ENCODE measurements at regions not wholly inside any gene's neighbourhood (a gene's known extent, or its start where the extent isn't known, plus 50 kb on each side); places are given as distances from the start of the nearest gene placed in this dataset.

DNA sequence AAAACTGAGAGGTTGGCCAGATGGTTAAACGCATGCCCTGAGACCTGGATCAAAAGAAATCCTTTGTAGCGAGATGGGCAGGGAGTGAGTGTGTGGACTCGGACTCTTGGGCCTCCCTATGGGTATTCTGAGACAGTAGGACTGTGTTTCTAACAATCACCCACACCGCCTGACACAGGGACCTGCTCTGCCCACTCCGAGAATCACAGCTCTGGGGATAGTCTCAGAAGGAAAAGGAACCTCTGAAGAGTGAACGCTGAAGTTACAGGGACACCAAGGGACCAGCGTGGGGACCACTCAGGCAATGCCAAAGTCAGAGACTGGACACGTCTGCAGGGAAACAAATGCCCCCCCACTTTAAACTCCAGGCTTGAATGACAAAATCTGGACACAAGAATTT, 242.1 kb upstream of the TCERG1L start:
- Histone ChIP-seq H3K9ac (replicated peaks; ENCODE audit: extremely low read depth, insufficient read depth, low read length) (no peak overlapping the region), H3K79me2 (ENCODE audit: control insufficient read depth, insufficient read depth, low read length) (no peaks in the 10 kb centered on the region), H3K9me1 (replicated peaks; ENCODE audit: control insufficient read depth, extremely low read depth, insufficient read depth, low read length) (no peaks in the 10 kb centered on the region), H3K27ac (ENCODE audit: insufficient read depth, low read depth, low read length) (no peak overlapping the region), H3K4me3 (replicated peaks in 1 of 3; ENCODE audit: insufficient read depth in 1 of 3, low read depth in 1 of 3, low read length in 3 of 3) (no peak overlapping the region), H2AFZ (ENCODE audit: low read depth, low read length) (no peak overlapping the region), H3K36me3 (ENCODE audit: control insufficient read depth in 2 of 2, extremely low read depth in 1 of 2, insufficient read depth in 2 of 2, low read length in 2 of 2) (no peaks in the 10 kb centered on the region), H4K20me1 (replicated peaks; ENCODE audit: control insufficient read depth, extremely low read depth, insufficient read depth, low read length) (no peaks in the 10 kb centered on the region), H3K4me2 (ENCODE audit: insufficient read depth, low read length) (no peak overlapping the region), H3K4me1 (ENCODE audit: control insufficient read depth, extremely low read depth, insufficient read depth, low read length) (no peaks in the 10 kb centered on the region), H3K9me3 (replicated peaks; ENCODE audit: control insufficient read depth, insufficient read depth, low read length) (peaks cover 2% of the 10 kb centered on the region), H3K27me3 (ENCODE audit: control insufficient read depth in 2 of 2, insufficient read depth in 2 of 2, low read length in 2 of 2) (no peaks in the 10 kb centered on the region)
- ChIA-PET CTCF (no interaction called here), POLR2A (no interaction called here)
- intact Hi-C loops (cut with micrococcal nuclease) (no loop called here), dilution Hi-C loops (cut with MboI; ENCODE audit: extremely low pct_ligation_motif_present, low sequenced_read_pairs) (no loop called here)
- TF ChIP-seq FOS (IDR thresholded peaks at IDR 0.05; ENCODE audit: borderline replicate concordance, insufficient read depth, low read length): no peak
- no peak for TF ChIP-seq MYC (IDR thresholded peaks at IDR 0.05; ENCODE audit: low read depth, low read length)
- TF ChIP-seq, protein P1, sequence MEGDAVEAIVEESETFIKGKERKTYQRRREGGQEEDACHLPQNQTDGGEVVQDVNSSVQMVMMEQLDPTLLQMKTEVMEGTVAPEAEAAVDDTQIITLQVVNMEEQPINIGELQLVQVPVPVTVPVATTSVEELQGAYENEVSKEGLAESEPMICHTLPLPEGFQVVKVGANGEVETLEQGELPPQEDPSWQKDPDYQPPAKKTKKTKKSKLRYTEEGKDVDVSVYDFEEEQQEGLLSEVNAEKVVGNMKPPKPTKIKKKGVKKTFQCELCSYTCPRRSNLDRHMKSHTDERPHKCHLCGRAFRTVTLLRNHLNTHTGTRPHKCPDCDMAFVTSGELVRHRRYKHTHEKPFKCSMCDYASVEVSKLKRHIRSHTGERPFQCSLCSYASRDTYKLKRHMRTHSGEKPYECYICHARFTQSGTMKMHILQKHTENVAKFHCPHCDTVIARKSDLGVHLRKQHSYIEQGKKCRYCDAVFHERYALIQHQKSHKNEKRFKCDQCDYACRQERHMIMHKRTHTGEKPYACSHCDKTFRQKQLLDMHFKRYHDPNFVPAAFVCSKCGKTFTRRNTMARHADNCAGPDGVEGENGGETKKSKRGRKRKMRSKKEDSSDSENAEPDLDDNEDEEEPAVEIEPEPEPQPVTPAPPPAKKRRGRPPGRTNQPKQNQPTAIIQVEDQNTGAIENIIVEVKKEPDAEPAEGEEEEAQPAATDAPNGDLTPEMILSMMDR (IDR thresholded peaks at IDR 0.05; ENCODE audit: extremely low read depth in 1 of 2, insufficient read depth in 1 of 2, low read depth in 1 of 2, low read length in 2 of 2): no peak
- TF ChIP-seq POLR2AphosphoS5 (IDR thresholded peaks at IDR 0.05; ENCODE audit: insufficient read depth, low read depth, low read length): no peak
- TF ChIP-seq, protein P2, sequence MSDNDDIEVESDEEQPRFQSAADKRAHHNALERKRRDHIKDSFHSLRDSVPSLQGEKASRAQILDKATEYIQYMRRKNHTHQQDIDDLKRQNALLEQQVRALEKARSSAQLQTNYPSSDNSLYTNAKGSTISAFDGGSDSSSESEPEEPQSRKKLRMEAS (IDR thresholded peaks at IDR 0.05; ENCODE audit: insufficient read depth, insufficient read length): no peak
- TF ChIP-seq POLR2A (IDR thresholded peaks at IDR 0.05; ENCODE audit: low read depth, low read length): no peak
- no peak for TF ChIP-seq GATA2 (IDR thresholded peaks at IDR 0.05; ENCODE audit: insufficient read depth, insufficient read length, low read depth, low read length)
- TF ChIP-seq EZH2 (IDR thresholded peaks at IDR 0.05; ENCODE audit: borderline replicate concordance, low read depth, low read length, severe bottlenecking): no peak
- no peak for TF ChIP-seq JUN (IDR thresholded peaks at IDR 0.05; ENCODE audit: borderline replicate concordance, insufficient read depth, insufficient read length, low read depth)
- FAIRE-seq: no peak
- BruUV-seq (replicated peaks): no TSS peak
- no peak for DNase-seq (ENCODE audit: low read depth, low spot score)
